HCT116 (cell line): ENCODE measurements at regions not wholly inside any gene's neighbourhood (a gene's known extent, or its start where the extent isn't known, plus 50 kb on each side); places are given as distances from the start of the nearest gene placed in this dataset.

ENCODE experiments used
- ATAC-seq: fragments of 200-7000 bp; cut with Tn5 transposase; 2 replicates; pipeline ENCODE4 v1.9.1; 2020; ENCODE audit warnings: mild to moderate bottlenecking, moderate library complexity
- BruUV-seq: library from RNA; stranded (reverse); fragments of 400-500 nt; replicated peaks from 2 replicates; lab custom pipeline; 2021; lab: Mats Ljungman, UMichigan
- CTCF ChIA-PET: fragments of 300-600 bp; sonication (Branson Sonifier 250); formaldehyde crosslinking; loops from one replicate; lab custom pipeline; 2021; ENCODE audit warnings: antibody characterized with exemption; lab: Charles Lee
- POLR2A ChIA-PET: fragments of 300-600, 350-600 bp; sonication (Branson Sonifier 250); formaldehyde crosslinking; loops from one replicate; lab custom pipeline; 2021; ENCODE audit warnings: antibody characterized with exemption; lab: Charles Lee
- RAD21 ChIA-PET, 2 experiments: fragments of 300-600 bp; sonication (Branson Sonifier 250); formaldehyde crosslinking; loops; one replicate each; lab custom pipeline; 2023; ENCODE audit warnings: low total read pairs in 2 of 2; ENCODE audit not compliant: uncharacterized antibody in 2 of 2, unreplicated experiment in 2 of 2, low non-redundant PET in 1 of 2; lab: Charles Lee
- DNase-seq: peaks from one replicate; pipeline ENCODE4 v3.0.0-alpha.2; 2010; ENCODE audit warnings: low read depth, low spot score
- H2AFZ ChIP-seq: fragments of 200-600 bp; shearing (Covaris generic), sonication (generic); 2 replicates; pipeline ENCODE4 v1.6.1; 2017; ENCODE audit warnings: low read depth, mixed run types, mixed read lengths, antibody characterized with exemption, low read length; ENCODE audit not compliant: poor library complexity, severe bottlenecking
- H3K27ac ChIP-seq: 2 replicates; pipeline ENCODE4 v1.5.1; 2012; ENCODE audit warnings: low read depth, low read length
- H3K27me3 ChIP-seq: fragments of 200-600 bp; sonication (generic); 2 replicates; pipeline ENCODE4 v1.6.1; 2016; ENCODE audit warnings: mixed run types, low read length, mixed read lengths; ENCODE audit not compliant: insufficient read depth
- H3K36me3 ChIP-seq, 2 experiments: fragments of 200-500 bp in 1 of 2; fragments of 200-600 bp in 1 of 2; sonication (Bioruptor generic) in 1 of 2; sonication (generic) in 1 of 2; 2 replicates each; pipeline versions ENCODE4 v1.5.1 to v1.6.1; 2014 to 2016; ENCODE audit warnings: low read length in 2 of 2, inconsistent platforms in 1 of 2, mixed read lengths in 1 of 2, mixed run types in 1 of 2; ENCODE audit not compliant: insufficient read depth in 2 of 2, control insufficient read depth in 1 of 2
- H3K4me1 ChIP-seq, 2 experiments: fragments of 200-600 bp in 1 of 2; sonication (generic) in 1 of 2; 2 replicates each; pipeline versions ENCODE4 v1.5.1 to v1.6.1; 2012 to 2017; ENCODE audit warnings: low read length in 2 of 2, inconsistent platforms in 1 of 2, mild to moderate bottlenecking in 1 of 2, mixed read lengths in 1 of 2, mixed run types in 1 of 2, moderate library complexity in 1 of 2; ENCODE audit not compliant: insufficient read depth in 2 of 2, control insufficient read depth in 1 of 2
- H3K4me2 ChIP-seq: fragments of 200-600 bp; sonication (generic); 2 replicates; pipeline ENCODE4 v1.6.1; 2017; ENCODE audit warnings: mixed run types, low read length, mixed read lengths
- H3K4me3 ChIP-seq, 2 experiments: fragments of 200-600 bp in 1 of 2; sonication (generic) in 1 of 2; replicated peaks in 1 of 2; 2 replicates each; pipeline ENCODE4 v1.5.1; 2011 to 2016; ENCODE audit warnings: low read length in 2 of 2, control low read depth in 1 of 2, low read depth in 1 of 2, mild to moderate bottlenecking in 1 of 2, mixed read lengths in 1 of 2, mixed run types in 1 of 2
- H3K79me2 ChIP-seq: fragments of 200-600 bp; sonication (generic); 2 replicates; pipeline ENCODE4 v1.6.1; 2017; ENCODE audit warnings: mild to moderate bottlenecking, mixed run types, low read length, moderate library complexity, mixed read lengths; ENCODE audit not compliant: insufficient read depth
- H3K9ac ChIP-seq: fragments of 200-600 bp; sonication (generic); 2 replicates; pipeline ENCODE4 v1.6.1; 2016; ENCODE audit warnings: low read length, mixed read lengths
- H3K9me2 ChIP-seq: fragments of 200-600 bp; sonication (generic), shearing (Covaris generic); 2 replicates; pipeline ENCODE4 v1.6.1; 2017; ENCODE audit warnings: mixed run types, mild to moderate bottlenecking, moderate library complexity; ENCODE audit not compliant: insufficient read depth
- H3K9me3 ChIP-seq, 2 experiments: fragments of 200-500 bp in 1 of 2; fragments of 200-600 bp in 1 of 2; sonication (Bioruptor generic) in 1 of 2; sonication (generic) in 1 of 2; 2 replicates each; pipeline ENCODE4 v1.6.1; 2014 to 2017; ENCODE audit warnings: low read length in 2 of 2, mixed read lengths in 2 of 2, inconsistent platforms in 1 of 2, low read depth in 1 of 2, mild to moderate bottlenecking in 1 of 2, mixed run types in 1 of 2, moderate library complexity in 1 of 2; ENCODE audit not compliant: control insufficient read depth in 1 of 2, insufficient read depth in 1 of 2
- H4K20me1 ChIP-seq: fragments of 200-600 bp; sonication (generic), shearing (Covaris generic); 2 replicates; pipeline ENCODE4 v1.6.1; 2017; ENCODE audit warnings: mixed run types, mild to moderate bottlenecking, moderate library complexity; ENCODE audit not compliant: insufficient read depth
- CBX3 ChIP-seq: IDR thresholded peaks from 2 replicates; pipeline ENCODE4 v1.6.1; 2012; ENCODE audit warnings: low read depth
- CEBPB ChIP-seq: IDR thresholded peaks from 2 replicates; pipeline ENCODE4 v1.6.1; 2012; ENCODE audit warnings: low read depth
- EGR1 ChIP-seq: IDR thresholded peaks from 2 replicates; pipeline ENCODE4 v1.6.1; 2012; ENCODE audit warnings: low read depth
- ELF1 ChIP-seq: IDR thresholded peaks from 2 replicates; pipeline ENCODE4 v1.6.1; 2012; ENCODE audit warnings: low read depth, borderline replicate concordance
- EZH2 ChIP-seq: fragments of 200-600 bp; sonication (generic); IDR thresholded peaks from 2 replicates; pipeline ENCODE4 v1.6.1; 2017; ENCODE audit warnings: antibody characterized with exemption, mixed run types
- EZH2phosphoT487 ChIP-seq: fragments of 200-600 bp; IDR thresholded peaks from 2 replicates; pipeline ENCODE4 v1.6.1; 2018; ENCODE audit warnings: antibody characterized with exemption, borderline replicate concordance
- FOSL1 ChIP-seq: IDR thresholded peaks from 2 replicates; pipeline ENCODE4 v1.6.1; 2012; ENCODE audit warnings: low read depth
- JUND ChIP-seq: IDR thresholded peaks from 2 replicates; pipeline ENCODE4 v1.6.1; 2012
- POLR2AphosphoS5 ChIP-seq: IDR thresholded peaks from 2 replicates; pipeline ENCODE4 v1.6.1; 2011; ENCODE audit warnings: mild to moderate bottlenecking, low read depth, low read length, moderate library complexity
- RAD21 ChIP-seq: IDR thresholded peaks from 2 replicates; pipeline ENCODE4 v1.6.1; 2012; ENCODE audit warnings: low read depth, mild to moderate bottlenecking
- SP1 ChIP-seq: IDR thresholded peaks from 2 replicates; pipeline ENCODE4 v1.6.1; 2012; ENCODE audit warnings: low read depth
- SRF ChIP-seq: IDR thresholded peaks from 2 replicates; pipeline ENCODE4 v1.6.1; 2012; ENCODE audit warnings: low read depth
- TCF7L2 ChIP-seq: IDR thresholded peaks from 2 replicates; pipeline ENCODE4 v1.7.0; 2011; ENCODE audit warnings: borderline replicate concordance, inconsistent platforms; ENCODE audit not compliant: insufficient read depth, insufficient read length; ENCODE audit errors: extremely low read depth
- YY1 ChIP-seq: IDR thresholded peaks from 2 replicates; pipeline ENCODE4 v1.6.1; 2011; ENCODE audit warnings: low read length, low read depth, moderate library complexity, mild to moderate bottlenecking; ENCODE audit not compliant: insufficient replicate concordance; ENCODE audit errors: extremely low read depth
- ZFX ChIP-seq: fragments of 450-650 bp; IDR thresholded peaks from 2 replicates; pipeline ENCODE4 v1.6.1; 2017
- ZNF274 ChIP-seq: fragments of 200-500 bp; sonication (Bioruptor generic); IDR thresholded peaks from 2 replicates; pipeline ENCODE4 v1.6.1; 2014; ENCODE audit warnings: mild to moderate bottlenecking, low read depth, low read length, inconsistent platforms
- intact Hi-C: fragments of 100-400 bp; cut with micrococcal nuclease; formaldehyde crosslinking; loops from 2 replicates; pipeline ENCODE4 v1.10.0; 2022
- TF ChIP-seq, protein P1 (sequence below), 3 experiments: fragments of 200-600 bp in 1 of 3; sonication (generic) in 1 of 3; IDR thresholded peaks in 2 of 3; conservative IDR thresholded peaks in 1 of 3; 2 replicates each; pipeline ENCODE4 v1.5.1; 2012 to 2017; ENCODE audit warnings: low read depth in 2 of 3, low read length in 2 of 3, antibody characterized with exemption in 1 of 3, borderline replicate concordance in 1 of 3, control low read depth in 1 of 3, mild to moderate bottlenecking in 1 of 3, mixed read lengths in 1 of 3, mixed run types in 1 of 3, moderate library complexity in 1 of 3; ENCODE audit not compliant: insufficient read depth in 1 of 3
- TF ChIP-seq, protein P2 (sequence below): IDR thresholded peaks from 2 replicates; pipeline ENCODE4 v1.6.1; 2012; ENCODE audit warnings: low read depth
- TF ChIP-seq, protein P3 (sequence below): IDR thresholded peaks from 2 replicates; pipeline ENCODE4 v1.6.1; 2011; ENCODE audit warnings: mild to moderate bottlenecking, low read length, moderate library complexity; ENCODE audit not compliant: insufficient replicate concordance; ENCODE audit errors: extremely low read depth
- TF ChIP-seq, protein P4 (sequence below): IDR thresholded peaks from 2 replicates; pipeline ENCODE4 v1.6.1; 2012

DNA sequence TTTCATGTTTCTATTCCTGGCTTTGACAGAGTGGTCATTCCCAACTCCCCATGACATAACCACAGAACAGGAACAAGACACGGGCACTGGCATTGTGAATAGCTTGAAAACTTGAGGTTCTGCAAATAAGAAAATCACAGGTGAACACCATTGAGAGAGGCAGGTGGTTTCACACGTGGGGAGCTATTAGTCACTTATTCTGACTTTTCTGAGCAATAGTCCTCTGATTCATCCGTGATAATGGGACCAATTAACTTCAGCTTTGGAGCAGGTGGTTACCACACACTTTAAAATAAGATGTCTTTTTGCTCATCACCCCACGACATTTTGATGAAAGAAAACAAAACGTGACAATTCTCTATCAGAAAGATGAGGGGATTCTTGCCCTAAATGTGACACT is 224.7 kb downstream of the KLF13 start:
- Histone ChIP-seq H2AFZ (no peak overlapping the region), H3K4me2 (no peak overlapping the region), H3K9me3 (no peaks in the 10 kb centered on the region), H3K79me2 (no peaks in the 10 kb centered on the region), H3K4me3 (no peak overlapping the region), H3K9ac (no peak overlapping the region), H3K9me2 (no peaks in the 10 kb centered on the region), H4K20me1 (no peaks in the 10 kb centered on the region), H3K36me3 (no peaks in the 10 kb centered on the region), H3K27ac (no peak overlapping the region), H3K27me3 (0 out of 2 replicates have a peak, but pooled peaks cover 7% of the 10 kb centered on the region), H3K4me1 (no peaks in the 10 kb centered on the region)
- DNase-seq (no peak), ATAC-seq (no peak)
- POLR2A ChIA-PET = no interaction called here
- CTCF ChIA-PET = no interaction called here
- TF ChIP-seq CEBPB = no peak
- TF ChIP-seq, protein P1, sequence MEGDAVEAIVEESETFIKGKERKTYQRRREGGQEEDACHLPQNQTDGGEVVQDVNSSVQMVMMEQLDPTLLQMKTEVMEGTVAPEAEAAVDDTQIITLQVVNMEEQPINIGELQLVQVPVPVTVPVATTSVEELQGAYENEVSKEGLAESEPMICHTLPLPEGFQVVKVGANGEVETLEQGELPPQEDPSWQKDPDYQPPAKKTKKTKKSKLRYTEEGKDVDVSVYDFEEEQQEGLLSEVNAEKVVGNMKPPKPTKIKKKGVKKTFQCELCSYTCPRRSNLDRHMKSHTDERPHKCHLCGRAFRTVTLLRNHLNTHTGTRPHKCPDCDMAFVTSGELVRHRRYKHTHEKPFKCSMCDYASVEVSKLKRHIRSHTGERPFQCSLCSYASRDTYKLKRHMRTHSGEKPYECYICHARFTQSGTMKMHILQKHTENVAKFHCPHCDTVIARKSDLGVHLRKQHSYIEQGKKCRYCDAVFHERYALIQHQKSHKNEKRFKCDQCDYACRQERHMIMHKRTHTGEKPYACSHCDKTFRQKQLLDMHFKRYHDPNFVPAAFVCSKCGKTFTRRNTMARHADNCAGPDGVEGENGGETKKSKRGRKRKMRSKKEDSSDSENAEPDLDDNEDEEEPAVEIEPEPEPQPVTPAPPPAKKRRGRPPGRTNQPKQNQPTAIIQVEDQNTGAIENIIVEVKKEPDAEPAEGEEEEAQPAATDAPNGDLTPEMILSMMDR (IDR thresholded peaks at IDR 0.05 in 2 of 3, conservative IDR thresholded peaks at IDR 0.05 in 1 of 3; ENCODE audit: borderline replicate concordance in 1 of 3, insufficient read depth in 1 of 3, low read depth in 2 of 3, low read length in 2 of 3) = no peak
- TF ChIP-seq ZNF274 = no peak
- no peak for TF ChIP-seq JUND
- no peak for TF ChIP-seq YY1
- TF ChIP-seq TCF7L2 = no peak
- TF ChIP-seq EGR1 = no peak
- TF ChIP-seq EZH2phosphoT487 = no peak
- TF ChIP-seq, protein P2, sequence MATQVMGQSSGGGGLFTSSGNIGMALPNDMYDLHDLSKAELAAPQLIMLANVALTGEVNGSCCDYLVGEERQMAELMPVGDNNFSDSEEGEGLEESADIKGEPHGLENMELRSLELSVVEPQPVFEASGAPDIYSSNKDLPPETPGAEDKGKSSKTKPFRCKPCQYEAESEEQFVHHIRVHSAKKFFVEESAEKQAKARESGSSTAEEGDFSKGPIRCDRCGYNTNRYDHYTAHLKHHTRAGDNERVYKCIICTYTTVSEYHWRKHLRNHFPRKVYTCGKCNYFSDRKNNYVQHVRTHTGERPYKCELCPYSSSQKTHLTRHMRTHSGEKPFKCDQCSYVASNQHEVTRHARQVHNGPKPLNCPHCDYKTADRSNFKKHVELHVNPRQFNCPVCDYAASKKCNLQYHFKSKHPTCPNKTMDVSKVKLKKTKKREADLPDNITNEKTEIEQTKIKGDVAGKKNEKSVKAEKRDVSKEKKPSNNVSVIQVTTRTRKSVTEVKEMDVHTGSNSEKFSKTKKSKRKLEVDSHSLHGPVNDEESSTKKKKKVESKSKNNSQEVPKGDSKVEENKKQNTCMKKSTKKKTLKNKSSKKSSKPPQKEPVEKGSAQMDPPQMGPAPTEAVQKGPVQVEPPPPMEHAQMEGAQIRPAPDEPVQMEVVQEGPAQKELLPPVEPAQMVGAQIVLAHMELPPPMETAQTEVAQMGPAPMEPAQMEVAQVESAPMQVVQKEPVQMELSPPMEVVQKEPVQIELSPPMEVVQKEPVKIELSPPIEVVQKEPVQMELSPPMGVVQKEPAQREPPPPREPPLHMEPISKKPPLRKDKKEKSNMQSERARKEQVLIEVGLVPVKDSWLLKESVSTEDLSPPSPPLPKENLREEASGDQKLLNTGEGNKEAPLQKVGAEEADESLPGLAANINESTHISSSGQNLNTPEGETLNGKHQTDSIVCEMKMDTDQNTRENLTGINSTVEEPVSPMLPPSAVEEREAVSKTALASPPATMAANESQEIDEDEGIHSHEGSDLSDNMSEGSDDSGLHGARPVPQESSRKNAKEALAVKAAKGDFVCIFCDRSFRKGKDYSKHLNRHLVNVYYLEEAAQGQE = no peak
- TF ChIP-seq CBX3 = no peak
- TF ChIP-seq FOSL1 = no peak
- TF ChIP-seq, protein P3, sequence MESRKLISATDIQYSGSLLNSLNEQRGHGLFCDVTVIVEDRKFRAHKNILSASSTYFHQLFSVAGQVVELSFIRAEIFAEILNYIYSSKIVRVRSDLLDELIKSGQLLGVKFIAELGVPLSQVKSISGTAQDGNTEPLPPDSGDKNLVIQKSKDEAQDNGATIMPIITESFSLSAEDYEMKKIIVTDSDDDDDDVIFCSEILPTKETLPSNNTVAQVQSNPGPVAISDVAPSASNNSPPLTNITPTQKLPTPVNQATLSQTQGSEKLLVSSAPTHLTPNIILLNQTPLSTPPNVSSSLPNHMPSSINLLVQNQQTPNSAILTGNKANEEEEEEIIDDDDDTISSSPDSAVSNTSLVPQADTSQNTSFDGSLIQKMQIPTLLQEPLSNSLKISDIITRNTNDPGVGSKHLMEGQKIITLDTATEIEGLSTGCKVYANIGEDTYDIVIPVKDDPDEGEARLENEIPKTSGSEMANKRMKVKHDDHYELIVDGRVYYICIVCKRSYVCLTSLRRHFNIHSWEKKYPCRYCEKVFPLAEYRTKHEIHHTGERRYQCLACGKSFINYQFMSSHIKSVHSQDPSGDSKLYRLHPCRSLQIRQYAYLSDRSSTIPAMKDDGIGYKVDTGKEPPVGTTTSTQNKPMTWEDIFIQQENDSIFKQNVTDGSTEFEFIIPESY = no peak
- no peak for TF ChIP-seq SP1
- TF ChIP-seq, protein P4, sequence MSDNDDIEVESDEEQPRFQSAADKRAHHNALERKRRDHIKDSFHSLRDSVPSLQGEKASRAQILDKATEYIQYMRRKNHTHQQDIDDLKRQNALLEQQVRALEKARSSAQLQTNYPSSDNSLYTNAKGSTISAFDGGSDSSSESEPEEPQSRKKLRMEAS = no peak
- TF ChIP-seq SRF = no peak
- TF ChIP-seq POLR2AphosphoS5 = no peak
- no peak for TF ChIP-seq ELF1
- no peak for TF ChIP-seq RAD21
- no peak for TF ChIP-seq EZH2
- TF ChIP-seq ZFX = no peak
- intact Hi-C loops = no loop called here
- no TSS peak for BruUV-seq
- RAD21 ChIA-PET = no interaction called here
